BJ (cell line): ENCODE measurements at regions not wholly inside any gene's neighbourhood (a gene's known extent, or its start where the extent isn't known, plus 50 kb on each side); places are given as distances from the start of the nearest gene placed in this dataset.

Source experiments
- CTCF ChIA-PET: fragments of 350-600 bp; formaldehyde crosslinking; extraction: SDS; loops from one replicate; lab custom pipeline; 2021; ENCODE audit warnings: antibody characterized with exemption, inconsistent platforms; lab: Yijun Ruan, JAX
- POLR2A ChIA-PET: fragments of 300-600 bp; sonication (Branson Sonifier 250); formaldehyde crosslinking; extraction: SDS; loops from one replicate; lab custom pipeline; 2021; ENCODE audit warnings: antibody characterized with exemption; lab: Charles Lee
- DNase-seq: peaks from one replicate; pipeline ENCODE4 v3.0.0-alpha.2; 2011; ENCODE audit warnings: low read depth
- H3K27me3 ChIP-seq: 2 replicates; pipeline ENCODE4 v1.6.0; 2011; ENCODE audit warnings: low read length; ENCODE audit not compliant: control insufficient read depth, insufficient read depth
- H3K36me3 ChIP-seq: 2 replicates; pipeline ENCODE4 v1.5.1; 2011; ENCODE audit warnings: low read length; ENCODE audit not compliant: control insufficient read depth, insufficient read depth
- H3K4me3 ChIP-seq: 2 replicates; pipeline ENCODE4 v1.5.1; 2011; ENCODE audit warnings: low read depth, mild to moderate bottlenecking, control low read depth, low read length
- CTCF ChIP-seq: IDR thresholded peaks from 2 replicates; pipeline ENCODE4 v1.5.1; 2011; ENCODE audit warnings: low read depth, mild to moderate bottlenecking, control low read depth, inconsistent platforms, low read length, moderate library complexity; ENCODE audit not compliant: insufficient read depth

- POLR2A ChIA-PET: no interaction called here
- Histone ChIP-seq H3K4me3 (no peak overlapping the region), H3K36me3 (no peaks in the 10 kb centered on the region), H3K27me3 (peaks cover 1% of the 10 kb centered on the region; the same call in 1 of the 2 replicates)
- TF ChIP-seq CTCF: no peak
- no peak for DNase-seq
- CTCF ChIA-PET: no interaction called here
Observed at GRCh38 chr5:72041654-72042053, 65.6 kb upstream of the MAP1B start.

GRCh38 chr5:72042097-72042496, 65.2 kb upstream of the MAP1B start:
- DNase-seq: no peak
- Histone ChIP-seq H3K36me3 (no peaks in the 10 kb centered on the region), H3K4me3 (no peak overlapping the region), H3K27me3 (peaks cover 1% of the 10 kb centered on the region; the same call in 1 of the 2 replicates)
- ChIA-PET POLR2A (no interaction called here), CTCF (no interaction called here)
- TF ChIP-seq CTCF: no peak

GRCh38 chr5:72045692-72046091, 61.6 kb upstream of the MAP1B start:
- Histone ChIP-seq H3K27me3 (peaks cover 4% of the 10 kb centered on the region), H3K4me3 (no peak overlapping the region), H3K36me3 (no peaks in the 10 kb centered on the region)
- POLR2A ChIA-PET: no interaction called here
- TF ChIP-seq CTCF: no peak
- DNase-seq: no peak
- CTCF ChIA-PET: no interaction called here

GRCh38 chr5:72046106-72046505, 61.2 kb upstream of the MAP1B start:
- Histone ChIP-seq H3K36me3 (no peaks in the 10 kb centered on the region), H3K27me3 (peaks cover 4% of the 10 kb centered on the region), H3K4me3 (no peak overlapping the region)
- POLR2A ChIA-PET: no interaction called here
- CTCF ChIA-PET: no interaction called here
- DNase-seq: no peak
- no peak for TF ChIP-seq CTCF

GRCh38 chr5:72055636-72056035, 51.6 kb upstream of the MAP1B start:
- CTCF ChIA-PET: interaction anchor here (0.7 to 0.9 kb wide), 2 partner anchors 33 to 224 kb away, joined by 3 read pairs; no protein-coding TSS in a partner anchor
- TF ChIP-seq CTCF: no peak
- H3K36me3 ChIP-seq: no peaks in the 10 kb centered on the region
- H3K27me3 ChIP-seq: peaks cover 14% of the 10 kb centered on the region
- no peak for DNase-seq
- H3K4me3 ChIP-seq: no peak overlapping the region
- POLR2A ChIA-PET: no interaction called here
